ENCODE measurements at regions not wholly inside any gene's neighbourhood (a gene's known extent, or its start where the extent isn't known, plus 50 kb on each side); places are given as distances from the start of the nearest gene placed in this dataset.

- TF ChIP-seq POLR2A (IDR thresholded peaks at IDR 0.05): no peak
- no peak for TF ChIP-seq EP300 (IDR thresholded peaks at IDR 0.05)
These were observed 201.8 kb downstream of the DHX35 start for GRCh38 chr20:39163993-39164392.

All from tibial nerve (tissue), 3 donors.